ENCODE measurements at regions not wholly inside any gene's neighbourhood (a gene's known extent, or its start where the extent isn't known, plus 50 kb on each side); places are given as distances from the start of the nearest gene placed in this dataset.

DNA sequence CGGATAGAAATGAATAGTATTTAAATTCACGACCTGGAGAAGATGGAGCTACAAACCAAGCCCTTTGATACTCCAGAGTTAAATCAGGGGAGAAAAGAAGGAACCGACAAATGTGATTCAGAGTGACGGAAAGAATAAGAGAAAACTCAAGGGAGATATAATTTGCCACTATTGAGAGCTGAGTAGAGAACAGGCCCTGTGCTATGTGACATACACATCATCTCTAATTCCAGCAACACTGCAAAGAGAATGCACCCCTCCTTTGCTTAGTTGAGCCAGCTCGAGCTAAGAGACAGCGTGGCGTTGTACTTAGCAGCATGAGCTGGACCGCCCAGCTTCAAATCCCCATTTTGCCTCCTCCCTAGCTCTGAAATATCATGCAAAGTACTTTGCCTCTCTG is 266.4 kb upstream of the TENM3 start:
- Histone ChIP-seq H3K4me1 (no peaks in the 10 kb centered on the region), H3K4me3 (no peak overlapping the region), H3K9me3 (no peaks in the 10 kb centered on the region), H3K27ac (no peak overlapping the region), H3K36me3 (no peaks in the 10 kb centered on the region), H3K27me3 (no peaks in the 10 kb centered on the region)
- intact Hi-C loops (cut with DNase I; ENCODE audit: low total_unique reads) (no loop called here), in situ Hi-C loops (cut with MboI; ENCODE audit: low sequenced_read_pairs in 4 of 4) (no loop called here)
- TF ChIP-seq POLR2A (IDR thresholded peaks at IDR 0.05) (no peak), CTCF (IDR thresholded peaks at IDR 0.05 in 4 of 5, conservative IDR thresholded peaks at IDR 0.05 in 1 of 5) (no peak)
- DNase-seq (no peak), ATAC-seq (no peak)

GRCh38 chr4:181982437-181982836 is 260.8 kb upstream of the TENM3 start:
- TF ChIP-seq POLR2A (IDR thresholded peaks at IDR 0.05), result no peak
- no peak for TF ChIP-seq CTCF (IDR thresholded peaks at IDR 0.05 in 4 of 5, conservative IDR thresholded peaks at IDR 0.05 in 1 of 5)
- ATAC-seq (no peak), DNase-seq (no peak)
- Histone ChIP-seq H3K9me3 (no peaks in the 10 kb centered on the region), H3K4me3 (no peak overlapping the region), H3K4me1 (no peaks in the 10 kb centered on the region), H3K27ac (no peak overlapping the region), H3K27me3 (no peaks in the 10 kb centered on the region), H3K36me3 (no peaks in the 10 kb centered on the region)
- intact Hi-C loops (cut with DNase I; ENCODE audit: low total_unique reads) (no loop called here), in situ Hi-C loops (cut with MboI; ENCODE audit: low sequenced_read_pairs in 4 of 4) (no loop called here)

DNA sequence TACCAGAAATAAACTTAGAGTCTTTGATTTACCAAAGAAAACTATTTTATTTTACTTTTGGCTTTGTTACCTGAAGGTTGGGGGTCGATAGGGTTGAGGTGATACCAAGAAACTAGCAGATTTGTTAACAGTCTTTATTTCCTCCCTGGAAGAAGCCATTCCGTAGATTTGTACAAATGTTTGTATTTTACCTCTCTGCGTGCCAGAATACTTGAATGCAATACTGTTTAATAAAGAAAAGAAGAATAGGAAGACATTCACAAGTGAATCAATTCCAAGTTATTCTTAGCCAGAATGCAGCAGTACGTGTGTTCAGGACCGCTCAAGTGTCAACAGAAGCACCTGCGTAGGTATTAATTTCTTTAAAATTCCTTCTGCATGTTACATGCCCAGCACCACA is 260.3 kb upstream of the TENM3 start:
- H3K9me3 ChIP-seq, result no peaks in the 10 kb centered on the region

DNA sequence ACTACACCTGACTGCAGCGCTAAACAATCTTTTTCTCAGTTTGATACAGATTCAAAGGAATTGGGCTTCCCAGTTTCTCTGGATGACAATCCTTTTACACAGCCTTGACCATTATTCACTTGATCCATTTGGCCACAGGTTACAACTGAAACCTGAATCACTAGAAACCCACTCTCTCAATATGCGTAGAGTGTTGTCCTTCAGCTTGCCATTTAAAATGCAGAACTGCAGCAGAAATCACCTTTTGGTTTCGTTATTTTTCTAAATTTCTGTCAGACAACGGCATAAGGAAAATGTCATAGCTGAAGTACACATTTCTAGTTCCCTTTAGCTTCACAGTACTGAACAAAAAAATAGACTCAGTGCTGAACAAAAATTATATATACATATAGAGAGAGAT is 255.8 kb upstream of the TENM3 start:
- no peaks in the 10 kb centered on the region for H3K4me1 ChIP-seq
- intact Hi-C loops (cut with DNase I; ENCODE audit: low total_unique reads), result no loop called here
- no peak overlapping the region for H3K4me3 ChIP-seq
- H3K27ac ChIP-seq, result no peak overlapping the region
- TF ChIP-seq CTCF (IDR thresholded peaks at IDR 0.05 in 4 of 5, conservative IDR thresholded peaks at IDR 0.05 in 1 of 5) (no peak), POLR2A (IDR thresholded peaks at IDR 0.05) (no peak)
- H3K27me3 ChIP-seq, result no peaks in the 10 kb centered on the region
- ATAC-seq (no peak), DNase-seq (no peak)
- in situ Hi-C loops (cut with MboI; ENCODE audit: low sequenced_read_pairs in 4 of 4), result no loop called here
- H3K36me3 ChIP-seq, result no peaks in the 10 kb centered on the region
- H3K9me3 ChIP-seq, result no peaks in the 10 kb centered on the region

More for the DNA sequence above, 260.3 kb upstream of the TENM3 start:
- Histone ChIP-seq H3K4me1 (no peaks in the 10 kb centered on the region), H3K36me3 (no peaks in the 10 kb centered on the region), H3K27ac (no peak overlapping the region), H3K27me3 (no peaks in the 10 kb centered on the region), H3K4me3 (no peak overlapping the region)
- intact Hi-C loops (cut with DNase I; ENCODE audit: low total_unique reads) (no loop called here), in situ Hi-C loops (cut with MboI; ENCODE audit: low sequenced_read_pairs in 4 of 4) (no loop called here)
- ATAC-seq (no peak), DNase-seq (no peak)
- TF ChIP-seq CTCF (IDR thresholded peaks at IDR 0.05 in 4 of 5, conservative IDR thresholded peaks at IDR 0.05 in 1 of 5) (no peak), POLR2A (IDR thresholded peaks at IDR 0.05) (no peak)

DNA sequence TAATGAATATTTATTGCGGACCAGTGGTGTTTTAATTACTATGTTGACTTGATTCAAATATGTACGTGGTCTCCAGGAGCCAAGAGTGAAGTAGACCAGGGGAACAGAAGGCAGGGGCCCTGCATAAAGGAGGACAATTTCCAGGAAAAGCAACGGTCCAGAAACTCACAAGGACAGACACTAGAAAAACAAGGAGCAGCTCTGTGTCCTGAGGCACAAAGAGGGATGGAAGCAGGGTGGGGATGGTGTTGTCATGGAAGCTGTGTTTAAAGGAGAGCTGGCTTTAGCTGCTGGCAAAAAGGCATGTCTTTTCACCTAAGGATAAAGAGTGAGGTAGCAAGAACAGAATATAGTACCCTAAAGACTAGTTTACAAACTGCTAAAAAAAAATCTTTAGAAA is 254.1 kb upstream of the TENM3 start:
- TF ChIP-seq POLR2A (IDR thresholded peaks at IDR 0.05) (no peak), CTCF (IDR thresholded peaks at IDR 0.05 in 4 of 5, conservative IDR thresholded peaks at IDR 0.05 in 1 of 5) (no peak)
- ATAC-seq, result no peak
- Histone ChIP-seq H3K27ac (no peak overlapping the region), H3K4me1 (no peaks in the 10 kb centered on the region), H3K9me3 (no peaks in the 10 kb centered on the region), H3K4me3 (no peak overlapping the region), H3K27me3 (no peaks in the 10 kb centered on the region), H3K36me3 (no peaks in the 10 kb centered on the region)
- intact Hi-C loops (cut with DNase I; ENCODE audit: low total_unique reads) (no loop called here), in situ Hi-C loops (cut with MboI; ENCODE audit: low sequenced_read_pairs in 4 of 4) (no loop called here)
- no peak for DNase-seq

Data from gastrocnemius medialis (tissue), 4 donors.